ENCODE measurements at regions not wholly inside any gene's neighbourhood (a gene's known extent, or its start where the extent isn't known, plus 50 kb on each side); places are given as distances from the start of the nearest gene placed in this dataset.

DNA sequence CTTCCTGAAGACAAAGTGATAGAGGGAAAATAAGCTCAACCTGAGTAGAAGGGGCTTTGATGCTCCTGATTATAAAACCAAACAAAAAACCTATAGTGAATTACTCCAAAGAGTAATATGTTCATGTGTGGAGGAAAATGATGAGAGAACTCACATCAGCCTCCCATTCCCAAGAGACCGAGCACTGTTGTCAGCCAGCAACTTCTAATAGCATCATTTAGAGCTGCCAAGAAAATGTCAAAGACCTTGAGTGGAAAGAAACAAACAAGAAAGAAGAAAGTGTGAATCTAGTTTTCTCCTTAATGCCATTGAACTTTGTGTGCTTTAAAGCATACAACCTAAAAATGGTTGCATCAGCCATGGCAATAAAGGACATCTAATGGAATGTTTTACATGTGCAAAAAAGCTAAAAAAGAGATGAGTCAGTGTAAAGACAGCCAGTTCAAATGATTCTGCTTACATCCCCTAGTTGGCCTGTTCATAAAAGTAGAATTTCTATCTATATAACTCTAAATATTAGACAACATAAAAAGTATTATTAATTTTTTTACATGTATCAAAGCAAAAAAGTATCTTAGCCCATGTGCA, 1066.2 kb downstream of the TDRD15 start:
- no peak for DNase-seq

DNA sequence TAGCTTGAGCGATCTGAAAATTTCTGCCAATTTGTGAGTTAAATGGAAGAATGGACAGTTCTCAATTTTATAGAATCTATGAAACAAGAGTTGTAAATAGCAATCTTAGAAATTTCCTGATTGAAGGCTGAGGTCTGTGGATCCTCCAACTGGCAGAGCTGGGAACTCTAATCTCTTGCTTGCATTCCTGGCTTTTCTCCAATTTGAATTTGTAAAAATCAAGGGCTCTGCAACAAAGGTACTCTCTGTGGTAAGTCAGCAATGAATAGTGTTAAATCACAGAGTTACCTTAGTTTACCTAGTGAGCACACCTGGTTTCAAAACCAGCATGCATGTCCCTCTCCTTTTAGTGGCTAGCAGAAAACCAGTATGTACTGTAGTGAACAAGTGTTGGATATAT, 1070.5 kb downstream of the TDRD15 start:
- DNase-seq: no peak

DNA sequence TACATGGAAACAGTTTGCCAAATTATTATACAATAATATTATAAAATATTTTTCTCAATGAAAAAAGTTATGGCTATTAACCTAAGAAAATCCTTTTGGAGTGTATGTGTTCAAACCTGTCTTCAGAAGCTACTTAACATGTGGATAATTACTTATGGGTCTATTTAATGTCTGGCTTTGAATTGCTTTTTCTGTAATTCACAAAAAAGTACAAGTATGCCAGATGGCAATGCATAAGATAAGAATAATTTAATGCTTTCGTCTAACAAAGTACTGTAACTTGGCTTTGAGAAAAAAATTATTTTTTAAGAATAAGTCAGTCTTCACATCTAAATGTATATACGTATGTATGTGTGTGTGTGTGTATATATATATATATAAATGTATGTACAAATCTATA, 1073.0 kb downstream of the TDRD15 start:
- no peak for DNase-seq

DNA sequence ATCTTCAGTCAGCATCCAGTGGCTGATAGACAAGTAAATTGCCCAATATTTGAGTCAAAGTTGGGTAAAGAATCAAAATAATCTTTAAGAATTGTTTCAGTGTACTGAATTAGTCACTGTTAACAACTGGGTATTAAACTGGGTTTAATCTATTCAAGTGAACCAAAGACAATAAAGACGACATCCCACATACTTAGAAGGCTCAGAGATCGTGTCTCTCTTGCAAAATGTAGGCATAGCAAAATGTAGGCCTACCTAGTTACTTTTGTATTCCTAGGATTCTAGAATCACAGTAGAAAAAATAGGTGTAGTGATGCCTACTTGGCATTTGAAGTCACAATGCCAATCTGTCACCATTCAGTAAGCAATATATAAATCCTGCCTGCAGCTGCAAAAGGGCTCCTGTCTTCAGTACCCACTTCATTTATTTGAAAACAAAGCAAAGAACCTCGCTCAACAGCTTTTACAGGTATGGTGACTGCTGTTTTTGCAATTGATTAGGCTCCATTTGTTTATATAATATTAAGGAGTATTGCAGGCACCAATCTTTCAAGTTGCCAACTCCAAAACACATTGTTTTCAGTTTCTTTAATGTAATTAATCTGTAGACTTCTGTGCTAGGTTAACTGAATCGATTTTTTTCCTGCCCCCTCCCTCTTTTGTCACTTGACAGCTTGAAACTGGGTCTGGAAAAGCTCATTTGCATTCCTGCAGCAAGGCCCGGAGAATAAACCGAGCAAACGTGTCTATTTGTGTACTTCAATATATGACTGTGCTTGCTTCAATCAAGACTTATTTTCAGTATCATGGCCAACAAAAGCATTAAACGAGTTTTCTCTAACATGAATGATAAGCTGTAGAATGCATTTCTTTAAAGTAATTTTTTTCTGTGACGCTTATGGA, 1074.9 kb downstream of the TDRD15 start:
- DNase-seq: no peak

DNA sequence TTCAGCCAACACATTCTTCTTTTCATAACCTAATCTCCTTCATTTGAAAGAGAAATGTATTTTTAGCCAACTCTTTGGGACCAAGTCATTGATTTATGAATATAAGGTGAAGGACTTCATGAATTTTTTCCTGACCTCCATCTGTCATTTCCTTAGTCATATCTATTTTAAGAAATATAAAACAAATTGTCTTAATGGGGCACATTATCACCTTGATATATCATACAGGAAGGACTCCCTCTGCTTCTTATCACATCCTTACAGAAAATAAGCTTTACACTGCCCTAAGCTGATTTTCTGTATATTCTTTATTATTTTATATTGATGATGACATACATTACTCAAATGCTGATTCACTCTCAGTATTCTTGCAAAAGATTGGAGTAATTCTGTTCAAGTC, 1076.2 kb downstream of the TDRD15 start:
- no peak for DNase-seq

DNA sequence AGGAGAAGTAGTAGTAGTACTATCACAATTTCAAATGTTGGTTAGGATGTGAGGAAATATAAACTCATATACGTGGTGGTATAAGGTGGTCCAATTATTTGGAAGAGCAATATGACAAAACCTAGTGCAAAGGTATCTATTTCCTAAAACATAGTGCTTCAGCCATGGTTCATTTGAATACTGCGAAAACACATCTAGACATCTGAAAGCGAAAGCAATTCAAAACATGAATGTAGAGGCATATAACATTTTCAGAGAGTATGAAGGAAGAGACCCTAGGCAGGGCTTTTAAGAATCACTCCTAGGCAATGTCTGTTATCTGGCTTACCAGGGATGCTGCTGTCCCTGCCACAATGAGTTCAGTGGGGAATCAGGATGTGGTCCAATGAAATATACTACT, 1085.8 kb downstream of the TDRD15 start:
- no peak for DNase-seq

DNA sequence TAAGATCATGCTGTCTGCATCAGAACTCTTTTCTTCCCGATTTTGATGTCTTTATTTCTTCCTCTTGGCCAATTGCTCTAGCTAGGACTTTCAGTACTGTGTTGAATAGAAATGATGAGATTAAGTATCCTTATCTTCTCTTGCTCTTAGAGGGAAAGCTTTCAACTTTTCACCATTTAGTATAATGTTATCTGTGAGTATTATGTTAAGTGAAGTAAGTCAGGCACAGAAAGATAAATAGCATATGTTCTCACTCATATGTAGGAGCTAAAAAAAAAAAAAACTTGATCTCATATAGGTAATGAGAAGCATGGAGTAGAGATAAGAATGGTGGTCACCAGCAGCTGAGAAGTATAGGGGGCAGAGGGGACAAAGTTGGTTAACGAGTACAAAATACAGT, 1089.5 kb downstream of the TDRD15 start:
- DNase-seq: no peak

DNA sequence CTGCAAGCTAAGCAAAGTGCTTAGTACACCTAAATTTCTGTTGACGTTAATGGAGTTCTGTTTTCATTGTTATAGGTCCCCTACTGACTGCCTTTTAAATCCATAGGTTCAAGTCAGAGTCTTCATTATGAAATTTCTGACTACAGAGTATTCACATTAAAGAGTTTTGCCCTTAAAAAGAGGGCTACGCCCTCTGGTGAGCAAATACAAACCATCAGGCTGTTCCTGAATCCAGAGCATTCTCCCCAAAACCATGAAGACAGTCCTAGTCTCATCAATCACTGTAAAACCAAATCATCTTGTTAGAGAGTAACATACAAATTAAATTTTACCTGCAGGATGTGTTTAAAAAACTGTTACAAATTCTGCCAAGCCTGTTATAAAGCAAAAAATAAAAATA, 1091.7 kb downstream of the TDRD15 start:
- DNase-seq: no peak

DNA sequence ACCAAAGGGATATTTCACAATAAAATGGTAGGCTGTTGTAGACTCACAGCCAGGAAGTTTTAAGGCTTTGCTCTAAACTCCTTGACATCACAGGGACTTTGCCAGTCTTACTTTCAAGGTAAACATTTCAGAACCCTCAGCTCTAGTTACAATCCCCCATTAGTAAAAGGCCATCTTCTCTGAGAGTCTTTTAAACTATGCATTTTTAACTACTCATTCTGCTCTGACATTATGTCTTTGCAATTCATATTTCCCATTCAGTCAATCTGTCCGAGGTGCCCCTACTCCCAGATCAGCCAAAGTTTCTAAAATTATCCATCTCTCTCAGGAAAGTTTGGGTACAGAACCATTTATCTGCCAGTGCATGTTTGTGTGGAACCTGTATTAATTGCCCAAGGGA, 1094.1 kb downstream of the TDRD15 start:
- no peak for DNase-seq

DNA sequence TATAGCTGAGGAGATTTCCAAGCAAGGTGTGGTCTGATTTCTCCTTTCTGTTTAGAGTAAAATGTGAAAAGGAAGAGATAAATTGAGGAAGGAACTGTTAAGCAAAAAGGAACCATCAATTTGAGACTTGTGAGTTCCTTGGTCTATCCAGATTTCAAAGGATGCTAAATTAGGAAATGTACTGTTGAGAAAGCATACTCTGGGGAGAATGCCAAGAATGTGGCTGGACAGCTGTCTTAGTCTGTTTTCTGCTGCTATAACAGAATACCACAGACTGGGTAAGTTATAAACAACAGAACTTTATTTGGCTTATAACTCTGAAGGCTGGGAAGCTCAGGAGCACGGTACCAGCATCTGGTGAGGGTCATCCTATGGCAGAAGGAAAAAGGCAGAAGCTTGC, 1097.2 kb downstream of the TDRD15 start:
- no peak for DNase-seq

DNA sequence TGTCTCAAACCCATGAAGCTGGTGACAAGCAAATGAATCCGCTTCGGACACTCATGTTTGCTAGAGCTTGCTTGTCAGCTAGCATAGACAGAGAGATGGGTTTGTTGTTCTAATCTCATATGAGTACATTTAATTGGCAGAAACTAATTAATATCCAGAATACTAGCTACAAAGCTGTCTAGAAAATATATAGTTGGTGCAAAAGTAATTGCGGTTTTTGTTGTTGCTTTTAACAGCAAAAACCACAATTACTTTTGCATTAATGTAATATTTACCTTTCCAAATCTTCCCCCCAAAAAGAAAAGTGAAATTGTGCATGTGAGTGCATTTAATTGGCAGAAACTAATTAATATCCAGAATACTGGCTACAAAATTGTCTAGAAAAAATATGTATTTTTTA, 1115.2 kb downstream of the TDRD15 start:
- no peak for DNase-seq

DNA sequence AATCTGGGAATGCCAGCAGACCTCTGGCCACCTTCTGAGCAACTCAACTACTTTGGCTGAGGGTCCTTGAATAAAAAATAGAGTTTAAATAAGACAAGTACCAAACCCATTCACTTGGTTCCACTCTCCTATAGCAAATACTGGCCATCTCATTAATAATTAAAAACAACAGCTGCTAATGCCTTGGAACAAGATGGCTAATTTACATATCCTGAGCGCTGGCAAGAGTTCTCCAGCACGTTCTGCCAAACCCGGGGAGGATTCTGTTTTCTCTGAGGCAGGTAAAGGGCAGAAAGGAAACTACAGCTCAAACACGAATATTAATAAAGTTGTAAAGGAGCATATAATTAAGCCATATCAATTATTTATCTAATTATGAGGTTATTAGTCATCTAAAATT, 1123.7 kb downstream of the TDRD15 start:
- DNase-seq: no peak

DNA sequence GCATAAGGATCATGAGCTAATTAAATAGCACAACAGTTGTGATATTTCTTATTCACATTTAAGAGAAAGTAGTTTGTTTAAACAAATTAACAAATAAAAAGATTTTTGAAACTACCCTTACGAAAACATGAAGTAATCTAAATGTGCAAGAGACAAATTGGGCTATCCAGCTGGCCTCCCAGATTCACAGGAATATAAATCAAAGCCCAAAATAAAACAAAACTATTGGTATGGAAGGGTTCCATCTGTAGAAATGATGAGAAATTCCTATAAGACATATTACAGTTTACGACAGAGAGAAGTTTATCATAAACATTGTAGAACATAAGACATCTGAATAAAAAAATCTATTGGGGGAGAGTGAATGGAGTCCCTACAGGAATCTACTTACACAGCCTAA, 1125.1 kb downstream of the TDRD15 start:
- no peak for DNase-seq

DNA sequence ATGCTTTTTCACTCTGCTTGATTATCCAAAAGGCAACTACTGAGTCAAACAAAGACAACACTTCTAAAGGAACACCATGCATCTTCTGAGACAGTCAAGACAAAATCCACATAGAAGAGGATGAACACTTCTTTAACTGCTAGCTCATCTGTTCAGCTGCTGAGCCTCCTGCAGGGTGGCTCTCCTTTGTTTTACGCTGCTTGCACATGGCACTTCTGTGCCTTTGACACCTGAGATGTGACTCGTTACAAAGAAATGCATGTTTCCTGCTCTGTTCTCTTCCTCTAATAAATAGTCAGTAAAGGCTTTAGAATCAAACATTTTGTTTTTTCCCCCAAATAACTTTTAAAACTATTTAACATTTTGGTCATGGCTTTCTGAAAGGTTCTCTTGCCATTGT, 1129.4 kb downstream of the TDRD15 start:
- no peak for DNase-seq

DNA sequence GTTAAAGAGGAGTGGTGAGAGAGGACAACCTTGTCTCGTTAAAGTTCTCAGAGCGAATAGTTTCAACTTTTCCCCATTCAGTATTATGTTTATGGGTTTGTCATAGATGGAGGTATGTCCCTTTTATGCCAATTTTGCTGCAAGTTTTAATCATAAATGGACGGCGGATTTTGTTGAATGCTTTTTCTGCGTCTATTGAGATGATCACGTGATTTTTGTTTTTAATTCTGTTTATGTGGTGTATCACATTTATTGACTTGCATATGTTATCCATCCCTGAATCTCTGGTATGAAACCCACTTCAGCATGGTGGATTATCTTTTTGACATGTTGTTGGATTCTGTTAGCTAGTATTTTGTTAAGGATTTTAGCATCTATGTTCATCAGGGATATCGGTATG, 1123.8 kb upstream of the KLHL29 start:
- no peak for DNase-seq

DNA sequence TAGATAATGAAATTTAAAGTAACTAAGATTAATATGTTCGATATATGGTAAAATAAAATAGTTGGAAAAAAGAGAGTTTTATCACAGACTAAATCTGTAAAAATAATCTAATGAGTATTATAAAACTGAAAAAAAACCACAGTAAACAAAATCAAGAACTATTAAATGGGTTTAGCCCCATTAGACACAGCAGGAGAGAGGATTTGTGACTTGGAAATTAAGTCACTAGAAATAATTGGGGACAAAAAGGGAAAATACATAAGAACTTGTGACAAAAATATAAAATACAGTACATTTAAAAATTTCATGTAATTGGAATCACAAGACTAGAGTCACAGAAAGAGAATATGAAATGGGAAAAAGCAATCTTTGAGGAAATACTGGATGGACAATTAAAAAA, 1114.6 kb upstream of the KLHL29 start:
- no peak for DNase-seq

DNA sequence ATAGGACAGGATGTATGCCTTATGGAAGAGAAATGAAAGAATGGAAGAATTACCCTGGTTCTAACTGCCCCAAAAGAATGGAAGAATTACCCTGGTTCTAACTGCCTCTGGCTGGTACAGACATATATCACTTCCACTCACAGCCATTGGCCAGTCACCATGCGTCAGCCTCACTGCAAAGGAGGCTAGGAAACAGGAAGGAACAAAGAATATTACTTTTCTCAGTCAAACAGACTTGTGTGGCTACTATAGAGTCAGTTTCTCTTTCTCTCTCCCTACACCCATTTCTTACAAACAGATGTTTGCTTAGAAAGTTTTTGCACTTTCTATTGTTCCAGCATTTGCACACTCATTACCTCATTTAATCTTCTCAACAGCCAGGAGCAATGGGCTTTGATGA, 1111.1 kb upstream of the KLHL29 start:
- DNase-seq: no peak

DNA sequence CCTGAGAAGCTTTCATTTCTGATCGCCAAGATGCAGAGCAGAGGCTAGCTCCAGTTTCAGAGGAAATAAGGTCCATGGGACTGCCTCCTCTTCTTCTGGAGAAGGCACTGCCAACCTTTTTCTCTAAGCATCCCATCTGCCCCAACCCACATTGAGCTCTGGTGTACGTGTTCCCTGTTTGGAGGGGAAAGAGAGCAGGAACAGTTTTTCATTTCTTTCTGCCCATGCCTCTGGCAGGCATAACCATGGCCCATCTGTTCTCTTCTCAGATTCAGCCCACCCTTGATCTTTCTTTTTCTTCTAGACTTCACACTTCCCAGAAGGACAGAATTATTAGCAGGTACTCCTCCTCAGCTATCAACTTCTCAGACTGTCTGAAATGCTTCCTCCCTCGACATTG, 1110.3 kb upstream of the KLHL29 start:
- no peak for DNase-seq

DNA sequence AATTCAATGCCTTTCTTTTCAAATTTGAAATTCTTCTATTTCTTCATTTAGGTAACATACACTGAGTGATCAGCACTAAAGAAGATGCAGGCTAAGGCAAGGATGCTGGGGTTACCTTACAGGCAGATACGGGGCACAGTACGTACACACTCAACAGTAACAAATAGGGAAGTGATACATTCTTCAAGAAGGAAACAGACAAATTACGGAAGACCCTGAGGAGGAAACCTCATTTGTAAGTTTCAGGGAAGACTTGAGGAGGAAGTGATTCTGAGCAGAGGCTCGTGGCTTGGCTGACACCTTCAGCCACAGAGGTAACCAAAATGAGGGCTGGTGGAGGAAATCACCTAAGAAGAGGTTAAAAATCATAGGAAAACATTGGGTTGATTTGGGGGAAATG, 1108.3 kb upstream of the KLHL29 start:
- DNase-seq: no peak

DNA sequence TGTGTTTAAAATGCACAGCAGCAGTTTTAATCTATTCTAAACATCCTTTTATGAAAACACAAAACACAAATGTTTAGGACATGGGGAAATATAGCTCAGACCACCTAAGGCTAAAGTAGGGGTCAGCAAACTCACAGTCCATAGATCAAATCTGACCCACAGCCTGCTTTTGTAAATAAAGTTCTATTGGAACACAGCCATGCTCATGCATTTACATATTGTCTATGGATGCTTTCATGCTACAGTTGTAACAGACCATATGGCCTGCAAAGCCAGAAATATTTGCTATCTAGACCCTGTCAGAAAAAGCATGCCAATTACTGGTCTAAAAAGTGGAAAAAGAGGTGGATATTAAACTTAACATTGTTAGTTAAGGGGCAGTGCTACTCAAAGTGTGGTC, 1105.4 kb upstream of the KLHL29 start:
- no peak for DNase-seq

DNA sequence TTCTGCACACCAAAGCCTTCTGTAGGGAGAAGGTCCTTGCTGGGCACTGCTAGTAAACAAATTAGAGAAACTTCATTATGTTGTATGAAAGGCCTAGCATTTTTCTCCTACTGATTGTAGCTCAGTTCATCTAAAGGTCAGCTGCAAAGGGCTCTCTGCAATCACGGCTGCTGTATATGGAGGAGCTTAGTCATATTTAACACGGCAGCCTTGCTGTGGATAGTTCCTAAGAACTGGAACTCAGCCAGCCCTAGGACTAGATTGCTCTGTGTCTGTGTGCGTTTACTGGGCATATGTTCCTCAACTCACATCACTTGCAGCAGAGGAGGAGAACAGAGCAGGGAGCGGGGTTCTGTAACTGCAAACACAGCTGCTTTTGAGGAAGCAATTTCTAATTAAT, 1103.9 kb upstream of the KLHL29 start:
- no peak for DNase-seq

DNA sequence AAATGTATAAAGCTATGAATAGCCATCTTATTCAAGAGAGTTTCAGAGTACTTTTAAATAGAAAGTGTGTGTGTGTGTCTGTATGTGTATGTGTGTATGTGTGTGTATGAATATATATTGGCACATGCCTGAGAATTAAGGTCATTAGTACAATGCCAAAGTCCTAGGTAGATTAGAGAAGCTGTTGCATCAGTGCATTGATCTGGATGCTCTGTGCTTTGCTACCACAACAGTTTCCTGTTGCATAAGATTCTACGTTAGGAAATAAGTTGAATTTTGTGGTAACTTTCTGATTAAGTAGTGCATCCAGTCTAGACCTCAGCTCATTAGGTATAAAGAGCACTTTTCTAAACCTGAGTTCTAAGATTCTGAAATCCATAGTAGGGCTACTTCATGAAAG, 1102.8 kb upstream of the KLHL29 start:
- no peak for DNase-seq

DNA sequence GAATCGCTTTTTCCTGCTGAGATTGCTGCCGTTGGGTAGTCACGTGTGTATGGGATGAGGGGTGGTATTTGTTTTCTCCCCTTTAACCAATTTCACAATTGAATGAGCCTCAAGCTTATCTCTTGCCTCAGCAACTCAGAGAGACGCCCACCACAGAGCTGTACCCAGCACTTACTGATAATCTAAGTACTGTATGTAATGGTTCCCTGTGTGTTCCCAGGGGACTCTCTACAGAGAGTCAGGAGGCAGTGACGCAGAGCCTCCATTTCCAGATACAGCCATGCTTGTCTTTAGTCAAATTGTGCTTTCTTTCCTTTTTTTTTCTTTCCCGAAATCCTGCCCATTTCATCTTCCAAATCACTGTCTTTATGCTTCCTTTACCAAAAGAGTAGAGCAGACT, 1102.1 kb upstream of the KLHL29 start:
- DNase-seq: no peak

DNA sequence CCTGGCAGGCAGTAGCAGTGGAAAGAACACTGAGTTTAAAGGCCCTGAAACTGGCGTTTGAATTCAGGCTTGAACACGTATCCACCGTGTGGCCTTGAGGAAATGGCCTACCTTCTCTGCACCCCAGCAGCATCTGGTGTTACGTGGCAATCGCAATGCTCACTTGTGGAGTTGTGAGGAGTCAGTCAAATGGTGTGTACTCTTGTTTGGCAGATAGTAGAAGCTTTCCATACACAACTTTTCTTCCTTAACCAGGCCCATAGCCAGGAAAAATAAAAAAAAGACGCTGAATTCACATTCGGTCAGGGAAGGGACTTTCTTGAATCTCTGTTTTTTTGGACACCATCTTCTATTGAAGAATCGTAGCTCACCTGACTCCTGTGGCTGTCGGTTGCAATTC, 1101.5 kb upstream of the KLHL29 start:
- DNase-seq: no peak

DNA sequence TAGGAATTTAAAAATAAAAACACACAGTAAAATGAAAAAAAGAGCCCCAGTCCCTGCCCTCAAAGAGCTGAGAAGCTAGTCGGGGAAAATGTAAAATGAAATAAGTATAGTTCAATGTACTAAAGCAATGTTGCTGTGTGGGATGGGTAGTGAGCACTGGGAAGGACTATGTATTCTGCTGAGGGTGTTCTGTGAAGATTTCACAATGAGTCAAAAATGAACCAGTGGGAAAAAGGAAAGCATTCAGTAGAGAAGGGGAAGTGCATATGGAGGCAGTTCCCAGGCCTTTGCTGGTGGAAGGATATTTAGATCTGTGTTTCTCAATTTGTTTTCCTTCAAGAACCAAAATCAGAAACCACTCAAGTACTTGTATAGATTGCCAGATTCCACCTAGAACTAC, 1094.7 kb upstream of the KLHL29 start:
- DNase-seq: no peak
